Activated CD8-positive, alpha-beta memory T cell treated with anti-CD3 and anti-CD28 coated beads, Interleukin-2, amount 50 U/mL, for 4 hours (primary cell): ENCODE measurements at regions not wholly inside any gene's neighbourhood (a gene's known extent, or its start where the extent isn't known, plus 50 kb on each side); places are given as distances from the start of the nearest gene placed in this dataset.
"Not testable (repeated sequence)": the region's sequence is repeated elsewhere in the genome, so short reads cannot be mapped to it uniquely, and the experiment has no call there.

Experiments
- DNase-seq: peaks from one replicate; pipeline ENCODE4 v3.0.0-alpha.2; 2020

GRCh38 chr5:142221091-142221860, 103.5 kb downstream of the SPRY4 start:
- DNase-seq = no peak

- no peak for DNase-seq
Observed at GRCh38 chr5:142219146-142219545, 105.7 kb downstream of the SPRY4 start.

- DNase-seq = no peak
Observed at GRCh38 chr5:142216931-142217330, 107.9 kb downstream of the SPRY4 start.

- no peak for DNase-seq
Observed at GRCh38 chr5:142215915-142216681, 107.5 kb downstream of the NDFIP1 start.

GRCh38 chr5:142213077-142213476, 104.5 kb downstream of the NDFIP1 start:
- DNase-seq = no peak

- DNase-seq = no peak
Observed at GRCh38 chr5:142211918-142212317, 103.3 kb downstream of the NDFIP1 start.

- DNase-seq = no peak
Observed at GRCh38 chr5:142210864-142211412, 102.4 kb downstream of the NDFIP1 start.

- no peak for DNase-seq
Observed at GRCh38 chr5:142210011-142210410, 101.4 kb downstream of the NDFIP1 start.

- no peak for DNase-seq
Observed at GRCh38 chr5:142208777-142209312, 100.3 kb downstream of the NDFIP1 start.

- DNase-seq = not testable (repeated sequence)
Observed at GRCh38 chr5:142208244-142208643, 99.7 kb downstream of the NDFIP1 start.

GRCh38 chr5:142206801-142207200, 98.2 kb downstream of the NDFIP1 start:
- no peak for DNase-seq

GRCh38 chr5:142204219-142204618, 95.6 kb downstream of the NDFIP1 start:
- DNase-seq = no peak
